ENCODE measurements at regions not wholly inside any gene's neighbourhood (a gene's known extent, or its start where the extent isn't known, plus 50 kb on each side); places are given as distances from the start of the nearest gene placed in this dataset.

DNA sequence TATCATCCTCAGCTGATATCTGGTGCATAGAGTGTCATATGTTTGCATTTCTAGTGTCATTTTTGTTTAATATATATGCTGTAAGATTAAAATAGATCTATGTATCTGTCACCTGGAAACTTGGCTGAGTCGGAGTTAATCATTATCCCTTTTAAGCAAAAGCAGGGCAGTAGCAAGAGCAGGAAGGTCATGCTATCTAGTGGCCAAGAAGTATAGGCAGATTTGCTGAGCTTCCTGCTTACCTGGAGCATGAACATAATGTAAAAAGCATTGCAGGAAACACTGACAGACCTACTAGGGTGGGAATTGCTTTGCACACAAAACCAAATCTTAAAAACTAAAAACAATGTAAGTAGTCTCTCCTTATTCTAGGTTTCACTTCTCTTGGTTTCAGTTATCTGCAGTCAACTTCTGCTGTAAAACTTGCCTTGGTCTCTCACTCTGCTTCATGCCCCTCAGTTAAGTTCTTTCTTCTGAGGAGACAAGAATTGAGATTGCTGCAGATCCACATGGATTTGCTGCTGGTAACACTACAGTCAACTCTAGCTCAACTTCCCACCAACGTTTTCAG, 295.3 kb downstream of the CDH7 start:
- no peak for ATAC-seq
- POLR2A ChIA-PET, result no interaction called here
- CTCF ChIA-PET, result no interaction called here

DNA sequence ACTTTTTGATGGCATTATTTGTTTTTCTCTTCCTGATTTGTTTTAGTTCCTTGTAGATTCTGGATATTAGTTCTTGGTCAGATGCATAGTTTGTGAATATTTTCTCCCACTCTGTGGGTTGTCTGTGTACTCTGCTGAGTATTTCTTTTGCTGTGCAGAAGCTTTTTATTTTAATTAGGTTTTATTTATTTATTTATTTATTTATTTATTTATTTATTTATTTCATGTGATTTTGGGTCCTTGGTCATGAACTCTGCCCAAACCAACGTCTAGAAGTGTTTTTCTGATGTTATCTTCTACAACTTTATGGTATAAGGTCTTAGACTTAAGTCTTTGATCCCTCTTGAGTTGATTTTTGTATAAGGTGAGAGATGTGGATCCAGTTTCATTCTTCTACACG, 292.2 kb downstream of the CDH7 start:
- Histone ChIP-seq H2AFZ (ENCODE audit: low read depth, low read length, poor library complexity, severe bottlenecking) (no peak overlapping the region), H3K79me2 (ENCODE audit: insufficient read depth, low read length) (no peaks in the 10 kb centered on the region), H3K4me1 (ENCODE audit: control insufficient read depth in 1 of 2, insufficient read depth in 2 of 2, low read length in 2 of 2) (no peaks in the 10 kb centered on the region), H3K36me3 (ENCODE audit: control insufficient read depth in 1 of 2, insufficient read depth in 2 of 2, low read length in 2 of 2) (no peaks in the 10 kb centered on the region), H3K27me3 (ENCODE audit: insufficient read depth, low read length) (no peaks in the 10 kb centered on the region), H3K9me2 (ENCODE audit: insufficient read depth) (no peaks in the 10 kb centered on the region), H3K27ac (ENCODE audit: low read depth, low read length) (no peak overlapping the region), H4K20me1 (ENCODE audit: insufficient read depth) (no peaks in the 10 kb centered on the region), H3K4me3 (replicated peaks in 1 of 2; ENCODE audit: low read depth in 1 of 2, low read length in 2 of 2) (no peak overlapping the region), H3K4me2 (ENCODE audit: low read length) (no peak overlapping the region), H3K9me3 (ENCODE audit: control insufficient read depth in 1 of 2, insufficient read depth in 1 of 2, low read depth in 1 of 2, low read length in 2 of 2) (peaks cover 18 to 26% of the 10 kb centered on the region in 2 experiments; a peak in 3 of 4 replicates), H3K9ac (ENCODE audit: low read length) (no peak overlapping the region)
- DNase-seq (ENCODE audit: low read depth, low spot score) (no peak), ATAC-seq (no peak)
- ChIA-PET POLR2A (no interaction called here), CTCF (no interaction called here), RAD21 (ENCODE audit: low non-redundant PET in 1 of 2, low total read pairs in 2 of 2, uncharacterized antibody in 2 of 2, unreplicated experiment in 2 of 2) (no interaction called here)
- TF ChIP-seq RAD21 (IDR thresholded peaks at IDR 0.05; ENCODE audit: low read depth) (no peak), SRF (IDR thresholded peaks at IDR 0.05; ENCODE audit: low read depth) (no peak), EGR1 (IDR thresholded peaks at IDR 0.05; ENCODE audit: low read depth) (no peak), ZFX (IDR thresholded peaks at IDR 0.05) (no peak), SIN3A (IDR thresholded peaks at IDR 0.05; ENCODE audit: low read depth) (no peak), SP1 (IDR thresholded peaks at IDR 0.05; ENCODE audit: low read depth) (no peak), JUND (IDR thresholded peaks at IDR 0.05) (no peak)
- TF ChIP-seq, protein P1, sequence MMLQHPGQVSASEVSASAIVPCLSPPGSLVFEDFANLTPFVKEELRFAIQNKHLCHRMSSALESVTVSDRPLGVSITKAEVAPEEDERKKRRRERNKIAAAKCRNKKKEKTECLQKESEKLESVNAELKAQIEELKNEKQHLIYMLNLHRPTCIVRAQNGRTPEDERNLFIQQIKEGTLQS (IDR thresholded peaks at IDR 0.05), result no peak
- TF ChIP-seq, protein P2, sequence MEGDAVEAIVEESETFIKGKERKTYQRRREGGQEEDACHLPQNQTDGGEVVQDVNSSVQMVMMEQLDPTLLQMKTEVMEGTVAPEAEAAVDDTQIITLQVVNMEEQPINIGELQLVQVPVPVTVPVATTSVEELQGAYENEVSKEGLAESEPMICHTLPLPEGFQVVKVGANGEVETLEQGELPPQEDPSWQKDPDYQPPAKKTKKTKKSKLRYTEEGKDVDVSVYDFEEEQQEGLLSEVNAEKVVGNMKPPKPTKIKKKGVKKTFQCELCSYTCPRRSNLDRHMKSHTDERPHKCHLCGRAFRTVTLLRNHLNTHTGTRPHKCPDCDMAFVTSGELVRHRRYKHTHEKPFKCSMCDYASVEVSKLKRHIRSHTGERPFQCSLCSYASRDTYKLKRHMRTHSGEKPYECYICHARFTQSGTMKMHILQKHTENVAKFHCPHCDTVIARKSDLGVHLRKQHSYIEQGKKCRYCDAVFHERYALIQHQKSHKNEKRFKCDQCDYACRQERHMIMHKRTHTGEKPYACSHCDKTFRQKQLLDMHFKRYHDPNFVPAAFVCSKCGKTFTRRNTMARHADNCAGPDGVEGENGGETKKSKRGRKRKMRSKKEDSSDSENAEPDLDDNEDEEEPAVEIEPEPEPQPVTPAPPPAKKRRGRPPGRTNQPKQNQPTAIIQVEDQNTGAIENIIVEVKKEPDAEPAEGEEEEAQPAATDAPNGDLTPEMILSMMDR (IDR thresholded peaks at IDR 0.05 in 2 of 3, conservative IDR thresholded peaks at IDR 0.05 in 1 of 3; ENCODE audit: borderline replicate concordance in 1 of 3, insufficient read depth in 1 of 3, low read depth in 2 of 3, low read length in 2 of 3), result no peak
- TF ChIP-seq, protein P3, sequence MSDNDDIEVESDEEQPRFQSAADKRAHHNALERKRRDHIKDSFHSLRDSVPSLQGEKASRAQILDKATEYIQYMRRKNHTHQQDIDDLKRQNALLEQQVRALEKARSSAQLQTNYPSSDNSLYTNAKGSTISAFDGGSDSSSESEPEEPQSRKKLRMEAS (IDR thresholded peaks at IDR 0.05), result no peak
- BruUV-seq (replicated peaks), result no TSS peak
- intact Hi-C loops (cut with micrococcal nuclease), result no loop called here

More for the DNA sequence above, 295.3 kb downstream of the CDH7 start:
- Histone ChIP-seq H3K27me3 (ENCODE audit: insufficient read depth, low read length) (no peaks in the 10 kb centered on the region), H4K20me1 (ENCODE audit: insufficient read depth) (no peaks in the 10 kb centered on the region), H3K27ac (ENCODE audit: low read depth, low read length) (no peak overlapping the region), H2AFZ (ENCODE audit: low read depth, low read length, poor library complexity, severe bottlenecking) (no peak overlapping the region), H3K9me3 (ENCODE audit: control insufficient read depth in 1 of 2, insufficient read depth in 1 of 2, low read depth in 1 of 2, low read length in 2 of 2) (peaks cover 26% of the 10 kb centered on the region in 2 experiments; a peak in 2 of 4 replicates), H3K4me3 (replicated peaks in 1 of 2; ENCODE audit: low read depth in 1 of 2, low read length in 2 of 2) (no peak overlapping the region), H3K9ac (ENCODE audit: low read length) (no peak overlapping the region), H3K36me3 (ENCODE audit: control insufficient read depth in 1 of 2, insufficient read depth in 2 of 2, low read length in 2 of 2) (no peaks in the 10 kb centered on the region), H3K79me2 (ENCODE audit: insufficient read depth, low read length) (no peaks in the 10 kb centered on the region), H3K9me2 (ENCODE audit: insufficient read depth) (no peaks in the 10 kb centered on the region), H3K4me2 (ENCODE audit: low read length) (no peak overlapping the region), H3K4me1 (ENCODE audit: control insufficient read depth in 1 of 2, insufficient read depth in 2 of 2, low read length in 2 of 2) (no peaks in the 10 kb centered on the region)
- DNase-seq (ENCODE audit: low read depth, low spot score), result no peak
- RAD21 ChIA-PET (ENCODE audit: low non-redundant PET in 1 of 2, low total read pairs in 2 of 2, uncharacterized antibody in 2 of 2, unreplicated experiment in 2 of 2), result no interaction called here
- BruUV-seq (replicated peaks), result no TSS peak
- TF ChIP-seq, protein P4, sequence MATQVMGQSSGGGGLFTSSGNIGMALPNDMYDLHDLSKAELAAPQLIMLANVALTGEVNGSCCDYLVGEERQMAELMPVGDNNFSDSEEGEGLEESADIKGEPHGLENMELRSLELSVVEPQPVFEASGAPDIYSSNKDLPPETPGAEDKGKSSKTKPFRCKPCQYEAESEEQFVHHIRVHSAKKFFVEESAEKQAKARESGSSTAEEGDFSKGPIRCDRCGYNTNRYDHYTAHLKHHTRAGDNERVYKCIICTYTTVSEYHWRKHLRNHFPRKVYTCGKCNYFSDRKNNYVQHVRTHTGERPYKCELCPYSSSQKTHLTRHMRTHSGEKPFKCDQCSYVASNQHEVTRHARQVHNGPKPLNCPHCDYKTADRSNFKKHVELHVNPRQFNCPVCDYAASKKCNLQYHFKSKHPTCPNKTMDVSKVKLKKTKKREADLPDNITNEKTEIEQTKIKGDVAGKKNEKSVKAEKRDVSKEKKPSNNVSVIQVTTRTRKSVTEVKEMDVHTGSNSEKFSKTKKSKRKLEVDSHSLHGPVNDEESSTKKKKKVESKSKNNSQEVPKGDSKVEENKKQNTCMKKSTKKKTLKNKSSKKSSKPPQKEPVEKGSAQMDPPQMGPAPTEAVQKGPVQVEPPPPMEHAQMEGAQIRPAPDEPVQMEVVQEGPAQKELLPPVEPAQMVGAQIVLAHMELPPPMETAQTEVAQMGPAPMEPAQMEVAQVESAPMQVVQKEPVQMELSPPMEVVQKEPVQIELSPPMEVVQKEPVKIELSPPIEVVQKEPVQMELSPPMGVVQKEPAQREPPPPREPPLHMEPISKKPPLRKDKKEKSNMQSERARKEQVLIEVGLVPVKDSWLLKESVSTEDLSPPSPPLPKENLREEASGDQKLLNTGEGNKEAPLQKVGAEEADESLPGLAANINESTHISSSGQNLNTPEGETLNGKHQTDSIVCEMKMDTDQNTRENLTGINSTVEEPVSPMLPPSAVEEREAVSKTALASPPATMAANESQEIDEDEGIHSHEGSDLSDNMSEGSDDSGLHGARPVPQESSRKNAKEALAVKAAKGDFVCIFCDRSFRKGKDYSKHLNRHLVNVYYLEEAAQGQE (IDR thresholded peaks at IDR 0.05; ENCODE audit: low read depth), result no peak
- intact Hi-C loops (cut with micrococcal nuclease), result no loop called here

Data from HCT116 (cell line).